HS-5 (cell line): ENCODE measurements at regions not wholly inside any gene's neighbourhood (a gene's known extent, or its start where the extent isn't known, plus 50 kb on each side); places are given as distances from the start of the nearest gene placed in this dataset.
"Not testable (repeated sequence)": the region's sequence is repeated elsewhere in the genome, so short reads cannot be mapped to it uniquely, and the experiment has no call there.

Experiments used
- DNase-seq: peaks from one replicate; pipeline ENCODE4 v3.0.0-alpha.2; 2012; ENCODE audit warnings: low read depth

DNA sequence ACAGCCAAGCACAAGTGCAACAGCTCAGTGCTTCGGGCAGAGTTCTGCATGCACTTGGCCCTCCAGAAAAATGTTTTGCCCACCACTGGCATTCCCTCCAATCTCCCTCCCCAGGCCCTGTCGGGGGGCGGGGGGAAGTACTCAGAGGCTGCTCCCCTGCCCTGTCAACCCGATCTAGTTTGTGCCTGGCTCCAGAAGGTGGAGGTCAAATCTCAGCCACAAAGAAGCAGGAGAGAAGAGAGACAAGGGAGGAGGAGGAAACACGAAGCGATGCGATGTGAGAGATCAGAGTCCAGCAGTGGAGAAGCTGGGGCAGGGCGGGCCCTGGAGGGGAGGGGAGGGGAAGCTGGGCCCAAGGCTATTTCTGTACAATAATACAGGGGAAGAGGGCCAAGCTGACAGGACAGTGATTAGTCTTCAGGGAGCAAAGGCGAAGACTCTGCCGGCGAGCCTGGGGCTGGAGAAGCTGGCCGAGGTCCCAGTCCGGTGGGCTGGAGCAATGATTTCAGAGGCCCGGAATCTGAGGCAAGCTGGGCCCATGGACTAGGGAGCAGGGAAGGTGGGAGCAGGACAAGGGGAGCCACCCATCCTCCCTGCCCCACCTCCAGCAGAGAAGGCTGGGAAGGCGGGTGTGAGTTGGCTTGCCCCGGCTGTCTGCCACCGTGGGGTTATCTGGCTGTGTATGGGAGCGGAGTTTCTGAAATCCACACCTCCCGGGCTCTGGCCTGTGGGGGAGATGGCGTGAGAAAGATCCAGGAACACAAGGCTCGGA is 167.1 kb downstream of the EFNB1 start:
- DNase-seq, result no peak

DNA sequence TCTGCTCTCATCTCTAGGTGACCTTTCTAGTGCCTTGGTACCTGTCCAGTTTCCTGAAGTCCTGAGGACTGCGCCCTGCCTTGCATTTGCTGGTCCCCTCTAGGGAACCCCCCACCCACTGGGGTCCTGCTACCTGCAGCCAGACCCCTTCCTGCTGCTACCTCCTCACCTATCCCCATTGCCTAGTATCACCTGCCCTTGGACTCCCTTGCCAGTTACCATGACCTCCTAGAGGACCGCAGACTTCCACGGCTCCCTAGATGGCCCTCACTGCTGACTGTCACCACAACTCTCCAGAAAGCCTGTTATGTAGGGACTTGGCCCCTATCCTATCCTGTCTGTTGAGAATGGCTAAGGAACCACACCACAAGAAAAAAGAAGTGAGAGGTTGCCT is 166.6 kb downstream of the EFNB1 start:
- DNase-seq, result no peak

DNA sequence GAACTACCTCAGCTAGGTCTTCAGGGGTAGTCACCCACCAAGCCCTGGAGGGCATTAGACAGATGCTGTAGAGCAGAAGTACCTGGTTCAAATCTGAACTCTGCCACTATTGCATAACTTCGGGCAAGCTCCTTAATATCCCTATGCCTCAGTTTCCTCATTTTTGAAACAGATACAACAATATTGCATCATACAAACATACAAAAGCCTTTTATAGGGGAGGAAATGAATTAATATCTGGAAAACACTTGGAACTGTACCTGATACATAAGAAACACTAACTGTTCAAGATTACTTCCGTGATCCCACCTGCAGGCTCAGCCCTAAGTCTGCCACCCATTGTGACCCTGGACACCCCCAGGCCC is 166.1 kb downstream of the EFNB1 start:
- DNase-seq, result no peak

- no peak for DNase-seq
Observed at GRCh38 chrX:68994135-68994890, 165.5 kb downstream of the EFNB1 start.

DNA sequence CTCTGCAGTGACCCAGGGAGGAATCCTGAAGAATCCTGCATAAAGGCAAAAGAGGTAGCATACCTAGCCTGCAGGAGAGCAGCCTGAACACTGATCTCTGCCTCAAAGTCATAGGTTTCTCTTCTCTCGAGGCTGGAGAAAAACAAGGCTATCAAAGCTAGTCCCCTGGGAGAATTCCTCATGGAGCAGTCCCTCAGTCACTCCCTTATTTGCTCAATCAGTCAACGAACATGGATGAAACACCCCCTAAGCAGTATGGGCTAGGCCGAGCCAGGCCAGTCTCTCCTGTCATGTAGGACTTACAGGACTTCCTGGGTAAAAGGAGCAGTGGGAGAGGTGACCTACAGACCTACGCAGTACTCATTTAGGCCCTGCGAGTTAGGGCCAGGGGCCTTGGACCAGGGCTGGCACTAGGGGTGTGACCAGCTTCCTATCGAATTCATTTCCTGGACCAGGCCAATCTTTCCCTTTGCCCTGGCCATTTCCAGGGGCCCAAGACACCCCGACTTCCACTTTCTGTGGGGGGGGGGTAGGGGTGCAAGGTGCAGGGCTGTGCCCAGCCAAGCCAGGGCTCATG is 164.1 kb downstream of the EFNB1 start:
- DNase-seq, result no peak

DNA sequence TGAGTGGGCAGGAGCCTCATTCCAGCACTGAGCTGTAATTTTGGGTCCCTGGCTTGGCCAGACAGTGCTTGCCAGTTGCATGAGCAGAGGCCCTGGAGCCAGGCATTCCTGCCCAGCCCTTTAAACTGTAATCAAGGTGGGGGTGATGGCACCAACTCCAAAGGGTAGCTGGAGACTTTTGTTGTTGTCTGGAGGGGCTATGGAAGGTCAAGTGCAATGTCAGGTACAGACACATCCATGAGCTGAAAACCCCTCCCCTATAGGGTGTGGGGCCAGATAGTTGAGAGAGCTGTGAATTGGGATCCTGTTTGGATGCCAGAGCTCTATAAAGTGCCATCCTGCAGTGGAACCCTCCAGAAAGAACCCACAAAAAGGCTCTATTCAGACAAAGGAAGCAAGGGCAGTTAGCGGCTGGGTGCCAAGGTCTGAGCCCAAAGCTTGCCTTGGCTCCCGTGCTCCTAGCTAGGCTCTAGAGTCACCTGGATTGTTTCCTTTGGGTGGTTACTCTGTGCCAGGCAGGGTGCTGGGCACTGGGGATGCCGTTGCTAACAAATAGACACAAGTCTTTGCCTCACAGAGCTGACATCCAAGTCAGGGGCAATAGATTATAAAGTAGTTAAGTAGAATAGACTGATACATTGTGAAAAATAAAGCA is 163.0 kb downstream of the EFNB1 start:
- DNase-seq, result no peak

- DNase-seq, result no peak
Observed at GRCh38 chrX:68990948-68991347, 162.1 kb downstream of the EFNB1 start.

DNA sequence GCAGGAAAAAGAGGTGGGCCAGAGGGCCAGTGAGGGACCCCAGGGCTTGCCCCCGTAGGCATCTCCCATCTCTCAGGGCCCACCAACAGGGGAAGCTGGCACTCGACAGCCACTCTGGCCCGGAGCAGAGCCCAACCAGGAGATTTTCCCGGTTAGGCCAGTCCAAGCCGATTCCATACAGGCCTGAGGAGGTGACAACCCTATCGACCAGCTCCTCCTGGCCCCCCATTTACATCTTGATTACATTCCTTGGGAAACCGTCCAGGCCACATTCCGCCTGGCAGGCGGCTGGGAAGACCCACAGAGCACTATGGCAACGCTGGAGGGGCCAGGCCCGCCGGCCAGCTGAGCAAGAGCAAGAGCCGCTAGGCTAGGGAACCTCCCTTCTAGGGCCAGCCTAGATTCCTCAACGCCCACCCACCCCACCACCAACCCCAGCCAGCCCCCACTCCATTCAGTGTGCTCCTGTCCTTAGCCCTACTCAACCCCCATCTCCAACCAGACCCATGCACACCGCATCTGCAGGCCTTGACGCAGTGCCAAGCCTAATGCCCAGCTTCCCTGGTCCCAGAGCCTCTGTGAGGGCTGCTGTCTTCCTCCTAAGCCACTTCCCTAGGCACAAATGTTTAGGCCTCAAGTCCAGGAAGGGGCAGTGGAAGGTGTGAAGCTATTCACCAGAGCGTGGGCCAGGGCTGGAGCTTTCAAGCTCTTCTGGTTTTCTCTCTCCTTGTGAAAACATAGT is 161.2 kb downstream of the EFNB1 start:
- DNase-seq, result no peak

DNA sequence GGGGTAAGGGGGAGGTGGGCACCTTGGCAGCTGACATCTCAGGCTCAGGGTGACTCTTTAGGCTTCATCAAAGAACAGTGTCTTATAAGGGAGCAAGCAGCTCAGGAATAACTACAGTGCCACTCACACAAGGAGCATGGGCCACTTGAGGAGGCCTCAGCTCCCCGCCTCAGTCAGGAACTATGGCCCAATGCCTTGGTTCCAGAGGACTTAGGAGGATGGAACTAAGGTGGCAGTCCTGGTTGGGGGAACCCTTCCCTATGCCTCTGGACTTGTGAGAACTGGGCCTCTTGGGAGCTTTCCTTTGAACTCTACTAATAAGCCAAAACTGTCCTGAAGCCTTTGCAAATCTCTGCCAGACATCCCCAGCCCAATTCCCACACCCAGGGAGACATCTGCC is 160.6 kb downstream of the EFNB1 start:
- DNase-seq, result no peak

- no peak for DNase-seq
Observed at GRCh38 chrX:68988865-68989264, 160.0 kb downstream of the EFNB1 start.

DNA sequence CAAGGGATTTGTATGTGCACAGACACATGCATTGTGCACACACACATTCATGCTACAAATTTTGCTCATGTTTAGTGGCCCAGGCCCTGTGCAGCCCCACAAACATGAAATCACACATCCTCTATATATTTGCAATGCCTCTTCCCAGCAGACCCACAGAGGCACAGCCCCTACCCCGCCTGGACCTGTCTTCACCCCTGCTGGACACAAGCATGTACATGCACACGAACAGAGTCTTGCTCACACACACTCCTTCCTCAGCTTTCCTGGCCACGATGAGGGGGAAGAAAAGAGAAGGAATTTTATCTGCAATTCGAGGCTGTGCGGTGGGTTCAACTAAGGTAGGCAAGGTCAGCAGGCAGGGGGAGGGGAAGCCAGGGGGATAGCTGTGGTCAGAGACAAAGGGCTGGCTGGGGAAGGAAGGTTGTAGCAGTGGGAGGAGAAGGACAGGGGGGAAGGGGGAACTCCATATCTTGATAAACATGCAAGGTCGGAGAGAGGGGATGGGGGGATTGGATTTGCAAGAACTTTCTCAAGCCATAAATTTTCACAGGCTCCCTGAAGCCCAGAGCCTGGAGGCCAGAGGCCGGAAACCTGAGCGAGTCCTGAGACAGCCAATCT is 156.4 kb downstream of the EFNB1 start:
- DNase-seq, result no peak

DNA sequence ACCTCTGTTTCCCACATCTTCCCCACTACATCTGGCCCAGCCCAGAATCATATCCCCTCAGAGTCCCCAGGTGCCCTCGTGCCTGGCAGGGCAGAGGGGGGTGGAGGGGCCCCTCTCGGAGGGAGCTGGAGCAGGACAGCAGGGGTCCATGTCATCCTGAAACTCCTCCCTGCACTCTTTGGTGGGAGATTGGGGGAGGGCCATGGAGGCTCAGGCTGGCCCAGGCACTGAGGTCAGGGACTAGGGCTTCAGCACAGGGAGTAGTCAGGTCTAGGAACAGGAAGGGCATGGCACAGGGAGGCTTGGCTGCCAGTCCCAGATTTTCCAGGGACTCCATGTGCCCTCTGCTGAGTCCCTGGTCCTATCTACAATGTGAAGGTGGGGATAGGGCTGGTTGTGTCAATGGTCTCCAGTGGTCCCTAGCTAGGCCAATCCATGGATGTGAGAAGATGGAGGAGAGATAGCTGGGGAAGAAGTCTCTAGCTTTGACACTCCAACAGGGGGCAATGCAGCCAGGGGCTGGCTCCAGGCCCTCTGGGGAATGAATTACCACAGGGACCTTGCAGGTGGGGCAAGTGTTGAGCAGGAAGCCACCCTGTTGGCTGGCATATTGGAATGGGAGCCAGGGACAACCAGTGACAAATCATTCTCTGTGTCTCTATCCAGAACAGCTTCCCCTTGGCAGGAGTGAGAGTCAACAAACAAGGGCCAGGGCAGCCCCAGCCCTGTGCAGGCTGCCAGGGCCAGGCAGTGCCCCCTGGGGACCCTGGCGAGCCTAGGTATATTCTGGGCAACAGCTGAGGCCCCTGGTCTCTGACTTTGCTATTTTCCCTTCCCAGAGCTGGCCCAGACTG is 154.4 kb downstream of the EFNB1 start:
- no peak for DNase-seq

DNA sequence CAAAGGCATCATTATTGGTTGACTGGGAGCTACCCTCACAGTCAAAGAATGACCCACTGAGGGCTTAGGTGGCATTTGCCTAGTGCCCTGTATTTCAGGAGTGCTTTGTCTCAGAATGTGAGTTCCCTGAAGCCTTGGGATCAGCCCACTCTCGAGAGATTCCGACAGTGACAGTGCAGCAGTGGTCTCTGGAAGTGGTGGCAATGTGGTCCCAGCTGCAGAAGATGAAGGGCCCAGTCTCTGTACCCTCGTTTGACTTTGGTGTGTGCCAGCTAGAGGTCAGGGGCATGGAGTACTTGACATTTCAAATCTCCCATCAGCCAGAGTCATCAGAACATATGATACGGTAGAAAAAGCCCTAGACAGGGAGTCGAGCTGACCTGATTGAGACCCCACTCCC is 153.7 kb downstream of the EFNB1 start:
- DNase-seq, result no peak

DNA sequence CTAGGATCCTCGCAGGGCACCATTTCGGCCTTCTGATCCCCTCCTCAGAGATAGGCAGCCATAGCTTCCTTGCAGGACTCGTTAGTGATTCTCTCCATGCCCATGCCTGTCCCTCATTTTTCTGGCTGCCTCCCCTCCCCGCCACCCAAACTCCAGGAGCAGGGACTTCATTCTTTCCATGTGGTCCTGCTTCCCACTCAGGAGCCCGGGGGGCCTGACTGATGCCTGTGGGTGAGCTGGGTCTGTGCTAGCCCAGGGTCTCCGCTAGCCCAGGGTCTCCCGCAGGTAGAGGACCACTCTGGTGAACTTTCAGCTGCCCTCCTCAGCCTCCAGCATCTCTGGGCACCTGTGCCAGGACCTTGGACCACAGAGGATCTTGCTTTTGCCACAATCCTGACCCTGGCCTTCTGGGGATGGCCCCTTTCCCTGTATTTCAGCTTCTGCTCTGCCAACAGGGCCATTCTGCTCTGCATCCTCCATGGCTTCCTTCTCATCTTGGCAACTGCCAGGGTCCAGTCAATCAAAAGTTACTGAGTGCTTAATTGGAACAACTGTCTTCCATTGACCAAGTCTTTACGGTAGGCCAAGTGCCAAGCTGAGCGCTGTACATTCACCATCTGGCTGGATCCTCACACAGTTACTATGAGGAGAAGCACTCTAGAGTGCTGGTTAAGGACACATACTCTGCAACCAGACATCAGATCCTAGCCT is 152.2 kb downstream of the EFNB1 start:
- no peak for DNase-seq

DNA sequence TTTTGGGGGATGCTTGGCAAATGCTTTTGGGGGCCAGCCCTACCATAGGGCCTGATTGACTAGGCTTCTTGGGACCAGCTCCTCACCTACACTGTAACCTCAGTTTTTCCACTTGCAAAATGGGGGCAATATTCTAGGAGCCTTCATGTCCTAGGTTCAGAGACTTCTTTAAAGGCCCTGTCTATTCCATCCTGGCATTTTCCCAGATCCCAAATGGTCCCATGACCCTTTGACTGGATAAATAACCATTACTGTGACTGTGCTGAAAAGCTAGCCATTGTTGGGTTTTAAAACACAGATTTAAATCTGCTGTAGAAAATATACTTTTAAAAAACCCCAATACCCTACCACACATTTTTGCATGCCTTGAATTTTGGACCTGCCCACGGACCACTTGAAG is 149.8 kb downstream of the EFNB1 start:
- DNase-seq, result no peak

DNA sequence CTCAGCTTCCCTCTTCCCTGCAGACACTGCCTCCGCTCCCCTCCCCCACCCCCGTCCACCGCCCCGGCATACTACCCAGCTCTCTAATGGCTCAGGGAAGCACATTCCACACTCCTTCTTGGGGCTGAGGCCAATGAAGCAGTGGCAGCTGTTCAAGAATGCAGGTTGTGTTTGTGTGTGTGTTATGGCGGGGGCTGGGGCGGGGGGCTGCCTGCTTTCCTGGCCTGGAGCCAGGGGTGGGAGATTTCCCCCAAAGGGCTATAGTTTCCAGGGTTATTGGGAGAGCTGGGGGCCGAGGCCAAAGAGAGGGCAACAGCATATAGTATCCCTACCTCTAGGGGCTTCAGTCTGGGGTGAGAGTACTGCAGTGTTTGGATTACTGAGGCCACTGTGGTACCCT is 149.4 kb downstream of the EFNB1 start:
- DNase-seq, result no peak

DNA sequence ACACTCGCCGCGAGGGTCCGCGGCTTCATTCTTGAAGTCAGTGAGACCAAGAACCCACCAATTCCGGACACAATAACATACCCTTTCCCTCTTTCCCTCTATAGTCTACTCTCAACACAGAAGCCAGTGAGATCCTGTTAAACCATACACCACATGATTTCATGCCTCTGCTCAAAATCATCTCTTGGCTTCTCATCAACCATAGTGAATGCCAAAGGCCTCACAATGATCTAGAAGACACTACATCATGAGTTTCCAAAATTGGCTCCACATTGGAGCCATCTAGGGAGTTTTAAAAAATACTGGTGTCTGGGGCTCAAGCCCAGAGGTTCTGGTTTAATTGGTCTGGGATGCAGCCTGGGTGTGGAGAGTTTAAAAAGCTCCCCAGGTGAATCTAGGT is 124.5 kb downstream of the EFNB1 start:
- no peak for DNase-seq

DNA sequence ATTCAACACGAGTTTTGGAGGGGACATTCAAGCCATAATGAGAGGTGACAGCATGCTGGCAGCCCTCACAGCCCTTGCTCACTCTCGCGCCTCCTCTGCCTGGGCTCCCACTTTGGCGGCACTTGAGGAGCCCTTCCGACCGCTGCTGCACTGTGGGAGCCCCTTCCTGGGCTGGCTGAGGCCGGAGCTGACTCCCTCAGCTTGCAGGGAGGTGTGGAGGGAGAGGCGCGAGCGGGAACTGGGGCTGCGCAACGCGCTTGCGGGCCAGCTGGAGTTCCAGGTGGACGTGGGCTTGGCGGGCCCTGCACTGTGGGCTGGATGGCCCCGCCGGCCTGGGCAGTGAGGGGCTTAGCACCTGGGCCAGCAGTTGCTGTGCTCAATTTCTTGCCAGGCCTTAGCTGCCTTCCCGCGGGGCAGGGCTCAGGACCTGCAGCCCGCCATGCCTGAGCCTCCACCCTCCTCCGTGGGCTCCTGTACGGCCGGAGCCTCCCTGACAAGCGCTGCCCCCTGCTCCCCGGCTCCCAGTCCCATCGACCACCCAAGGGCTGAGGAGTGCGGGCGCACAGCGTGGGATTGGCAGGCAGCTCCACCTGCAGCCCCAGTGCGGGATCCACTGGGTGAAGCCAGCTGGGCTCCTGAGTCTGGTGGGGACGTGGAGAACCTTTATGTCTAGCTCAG is 123.3 kb downstream of the EFNB1 start:
- not testable (repeated sequence) for DNase-seq

- no peak for DNase-seq
Observed at GRCh38 chrX:68950937-68951336, 122.1 kb downstream of the EFNB1 start.
